HCT116 (cell line): ENCODE measurements at regions not wholly inside any gene's neighbourhood (a gene's known extent, or its start where the extent isn't known, plus 50 kb on each side); places are given as distances from the start of the nearest gene placed in this dataset.

Experiments used
- ATAC-seq: fragments of 200-7000 bp; cut with Tn5 transposase; 2 replicates; pipeline ENCODE4 v1.9.1; 2020; ENCODE audit warnings: mild to moderate bottlenecking, moderate library complexity
- BruUV-seq: library from RNA; stranded (reverse); fragments of 400-500 nt; replicated peaks from 2 replicates; lab custom pipeline; 2021; lab: Mats Ljungman, UMichigan
- CTCF ChIA-PET: fragments of 300-600 bp; sonication (Branson Sonifier 250); formaldehyde crosslinking; loops from one replicate; lab custom pipeline; 2021; ENCODE audit warnings: antibody characterized with exemption; lab: Charles Lee
- POLR2A ChIA-PET: fragments of 300-600, 350-600 bp; sonication (Branson Sonifier 250); formaldehyde crosslinking; loops from one replicate; lab custom pipeline; 2021; ENCODE audit warnings: antibody characterized with exemption; lab: Charles Lee
- RAD21 ChIA-PET, 2 experiments: fragments of 300-600 bp; sonication (Branson Sonifier 250); formaldehyde crosslinking; loops; one replicate each; lab custom pipeline; 2023; ENCODE audit warnings: low total read pairs in 2 of 2; ENCODE audit not compliant: uncharacterized antibody in 2 of 2, unreplicated experiment in 2 of 2, low non-redundant PET in 1 of 2; lab: Charles Lee
- DNase-seq: peaks from one replicate; pipeline ENCODE4 v3.0.0-alpha.2; 2010; ENCODE audit warnings: low read depth, low spot score
- H2AFZ ChIP-seq: fragments of 200-600 bp; shearing (Covaris generic), sonication (generic); 2 replicates; pipeline ENCODE4 v1.6.1; 2017; ENCODE audit warnings: low read depth, mixed run types, mixed read lengths, antibody characterized with exemption, low read length; ENCODE audit not compliant: poor library complexity, severe bottlenecking
- H3K27ac ChIP-seq: 2 replicates; pipeline ENCODE4 v1.5.1; 2012; ENCODE audit warnings: low read depth, low read length
- H3K27me3 ChIP-seq: fragments of 200-600 bp; sonication (generic); 2 replicates; pipeline ENCODE4 v1.6.1; 2016; ENCODE audit warnings: mixed run types, low read length, mixed read lengths; ENCODE audit not compliant: insufficient read depth
- H3K36me3 ChIP-seq, 2 experiments: fragments of 200-500 bp in 1 of 2; fragments of 200-600 bp in 1 of 2; sonication (Bioruptor generic) in 1 of 2; sonication (generic) in 1 of 2; 2 replicates each; pipeline versions ENCODE4 v1.5.1 to v1.6.1; 2014 to 2016; ENCODE audit warnings: low read length in 2 of 2, inconsistent platforms in 1 of 2, mixed read lengths in 1 of 2, mixed run types in 1 of 2; ENCODE audit not compliant: insufficient read depth in 2 of 2, control insufficient read depth in 1 of 2
- H3K4me1 ChIP-seq, 2 experiments: fragments of 200-600 bp in 1 of 2; sonication (generic) in 1 of 2; 2 replicates each; pipeline versions ENCODE4 v1.5.1 to v1.6.1; 2012 to 2017; ENCODE audit warnings: low read length in 2 of 2, inconsistent platforms in 1 of 2, mild to moderate bottlenecking in 1 of 2, mixed read lengths in 1 of 2, mixed run types in 1 of 2, moderate library complexity in 1 of 2; ENCODE audit not compliant: insufficient read depth in 2 of 2, control insufficient read depth in 1 of 2
- H3K4me2 ChIP-seq: fragments of 200-600 bp; sonication (generic); 2 replicates; pipeline ENCODE4 v1.6.1; 2017; ENCODE audit warnings: mixed run types, low read length, mixed read lengths
- H3K4me3 ChIP-seq, 2 experiments: fragments of 200-600 bp in 1 of 2; sonication (generic) in 1 of 2; replicated peaks in 1 of 2; 2 replicates each; pipeline ENCODE4 v1.5.1; 2011 to 2016; ENCODE audit warnings: low read length in 2 of 2, control low read depth in 1 of 2, low read depth in 1 of 2, mild to moderate bottlenecking in 1 of 2, mixed read lengths in 1 of 2, mixed run types in 1 of 2
- H3K79me2 ChIP-seq: fragments of 200-600 bp; sonication (generic); 2 replicates; pipeline ENCODE4 v1.6.1; 2017; ENCODE audit warnings: mild to moderate bottlenecking, mixed run types, low read length, moderate library complexity, mixed read lengths; ENCODE audit not compliant: insufficient read depth
- H3K9ac ChIP-seq: fragments of 200-600 bp; sonication (generic); 2 replicates; pipeline ENCODE4 v1.6.1; 2016; ENCODE audit warnings: low read length, mixed read lengths
- H3K9me2 ChIP-seq: fragments of 200-600 bp; sonication (generic), shearing (Covaris generic); 2 replicates; pipeline ENCODE4 v1.6.1; 2017; ENCODE audit warnings: mixed run types, mild to moderate bottlenecking, moderate library complexity; ENCODE audit not compliant: insufficient read depth
- H3K9me3 ChIP-seq, 2 experiments: fragments of 200-500 bp in 1 of 2; fragments of 200-600 bp in 1 of 2; sonication (Bioruptor generic) in 1 of 2; sonication (generic) in 1 of 2; 2 replicates each; pipeline ENCODE4 v1.6.1; 2014 to 2017; ENCODE audit warnings: low read length in 2 of 2, mixed read lengths in 2 of 2, inconsistent platforms in 1 of 2, low read depth in 1 of 2, mild to moderate bottlenecking in 1 of 2, mixed run types in 1 of 2, moderate library complexity in 1 of 2; ENCODE audit not compliant: control insufficient read depth in 1 of 2, insufficient read depth in 1 of 2
- H4K20me1 ChIP-seq: fragments of 200-600 bp; sonication (generic), shearing (Covaris generic); 2 replicates; pipeline ENCODE4 v1.6.1; 2017; ENCODE audit warnings: mixed run types, mild to moderate bottlenecking, moderate library complexity; ENCODE audit not compliant: insufficient read depth
- CBX3 ChIP-seq: IDR thresholded peaks from 2 replicates; pipeline ENCODE4 v1.6.1; 2012; ENCODE audit warnings: low read depth
- CEBPB ChIP-seq: IDR thresholded peaks from 2 replicates; pipeline ENCODE4 v1.6.1; 2012; ENCODE audit warnings: low read depth
- EZH2phosphoT487 ChIP-seq: fragments of 200-600 bp; IDR thresholded peaks from 2 replicates; pipeline ENCODE4 v1.6.1; 2018; ENCODE audit warnings: antibody characterized with exemption, borderline replicate concordance
- REST ChIP-seq: IDR thresholded peaks from 2 replicates; pipeline ENCODE4 v1.6.1; 2012; ENCODE audit warnings: low read depth
- ZBTB33 ChIP-seq: IDR thresholded peaks from 2 replicates; pipeline ENCODE4 v1.6.1; 2011; ENCODE audit warnings: mild to moderate bottlenecking, low read length, moderate library complexity; ENCODE audit not compliant: insufficient replicate concordance; ENCODE audit errors: extremely low read depth
- ZFX ChIP-seq: fragments of 450-650 bp; IDR thresholded peaks from 2 replicates; pipeline ENCODE4 v1.6.1; 2017
- intact Hi-C: fragments of 100-400 bp; cut with micrococcal nuclease; formaldehyde crosslinking; loops from 2 replicates; pipeline ENCODE4 v1.10.0; 2022
- TF ChIP-seq, protein P1 (sequence below), 3 experiments: fragments of 200-600 bp in 1 of 3; sonication (generic) in 1 of 3; IDR thresholded peaks in 2 of 3; conservative IDR thresholded peaks in 1 of 3; 2 replicates each; pipeline ENCODE4 v1.5.1; 2012 to 2017; ENCODE audit warnings: low read depth in 2 of 3, low read length in 2 of 3, antibody characterized with exemption in 1 of 3, borderline replicate concordance in 1 of 3, control low read depth in 1 of 3, mild to moderate bottlenecking in 1 of 3, mixed read lengths in 1 of 3, mixed run types in 1 of 3, moderate library complexity in 1 of 3; ENCODE audit not compliant: insufficient read depth in 1 of 3

GRCh38 chr2:235194351-235194750, 242.5 kb downstream of the SH3BP4 start:
- intact Hi-C loops = no loop called here
- no peaks in the 10 kb centered on the region for H3K36me3 ChIP-seq
- no peaks in the 10 kb centered on the region for H3K9me2 ChIP-seq
- ChIA-PET CTCF (no interaction called here), RAD21 (no interaction called here), POLR2A (no interaction called here)
- H3K4me2 ChIP-seq = no peak overlapping the region
- H3K9ac ChIP-seq = no peak overlapping the region
- no peak overlapping the region for H2AFZ ChIP-seq
- H3K79me2 ChIP-seq = no peaks in the 10 kb centered on the region
- BruUV-seq = no TSS peak
- no peaks in the 10 kb centered on the region for H3K4me1 ChIP-seq
- no peak for TF ChIP-seq ZFX
- no peak for TF ChIP-seq EZH2phosphoT487
- no peak for TF ChIP-seq REST
- no peak for TF ChIP-seq CBX3
- no peak for TF ChIP-seq CEBPB
- TF ChIP-seq, protein P1, sequence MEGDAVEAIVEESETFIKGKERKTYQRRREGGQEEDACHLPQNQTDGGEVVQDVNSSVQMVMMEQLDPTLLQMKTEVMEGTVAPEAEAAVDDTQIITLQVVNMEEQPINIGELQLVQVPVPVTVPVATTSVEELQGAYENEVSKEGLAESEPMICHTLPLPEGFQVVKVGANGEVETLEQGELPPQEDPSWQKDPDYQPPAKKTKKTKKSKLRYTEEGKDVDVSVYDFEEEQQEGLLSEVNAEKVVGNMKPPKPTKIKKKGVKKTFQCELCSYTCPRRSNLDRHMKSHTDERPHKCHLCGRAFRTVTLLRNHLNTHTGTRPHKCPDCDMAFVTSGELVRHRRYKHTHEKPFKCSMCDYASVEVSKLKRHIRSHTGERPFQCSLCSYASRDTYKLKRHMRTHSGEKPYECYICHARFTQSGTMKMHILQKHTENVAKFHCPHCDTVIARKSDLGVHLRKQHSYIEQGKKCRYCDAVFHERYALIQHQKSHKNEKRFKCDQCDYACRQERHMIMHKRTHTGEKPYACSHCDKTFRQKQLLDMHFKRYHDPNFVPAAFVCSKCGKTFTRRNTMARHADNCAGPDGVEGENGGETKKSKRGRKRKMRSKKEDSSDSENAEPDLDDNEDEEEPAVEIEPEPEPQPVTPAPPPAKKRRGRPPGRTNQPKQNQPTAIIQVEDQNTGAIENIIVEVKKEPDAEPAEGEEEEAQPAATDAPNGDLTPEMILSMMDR (IDR thresholded peaks at IDR 0.05 in 2 of 3, conservative IDR thresholded peaks at IDR 0.05 in 1 of 3; ENCODE audit: borderline replicate concordance in 1 of 3, insufficient read depth in 1 of 3, low read depth in 2 of 3, low read length in 2 of 3) = no peak
- no peak for TF ChIP-seq ZBTB33
- H3K27me3 ChIP-seq = no peaks in the 10 kb centered on the region
- ATAC-seq (no peak), DNase-seq (no peak)
- no peak overlapping the region for H3K4me3 ChIP-seq
- no peaks in the 10 kb centered on the region for H4K20me1 ChIP-seq
- no peaks in the 10 kb centered on the region for H3K9me3 ChIP-seq
- no peak overlapping the region for H3K27ac ChIP-seq
